Esophagus muscularis mucosa (tissue), 4 donors: ENCODE measurements at regions not wholly inside any gene's neighbourhood (a gene's known extent, or its start where the extent isn't known, plus 50 kb on each side); places are given as distances from the start of the nearest gene placed in this dataset.

Experiments used
- DNase-seq: peaks from one replicate; pipeline ENCODE4 v3.0.0-alpha.2; 2017; ENCODE audit errors: extremely low spot score
- H3K27ac ChIP-seq, 4 donors: fragments of 200-600 bp; sonication (generic); replicated peaks in 1 of 4; 1 replicate in 3 of 4; 2 replicates in 1 of 4; pipeline ENCODE4 v1.5.1; 2016 to 2019; ENCODE audit warnings: mild to moderate bottlenecking in 1 of 4
- H3K27me3 ChIP-seq, 4 donors: fragments of 200-600 bp; sonication (generic); one replicate each; pipeline versions ENCODE4 v1.5.1 to v1.6.0; 2016 to 2019
- H3K36me3 ChIP-seq, 4 donors: fragments of 200-600 bp; sonication (generic); one replicate each; pipeline ENCODE4 v1.5.1; 2016 to 2019
- H3K4me1 ChIP-seq, 4 donors: fragments of 200-600 bp; sonication (generic); one replicate each; pipeline ENCODE4 v1.5.1; 2016 to 2019
- H3K4me3 ChIP-seq, 4 donors: fragments of 200-600 bp; sonication (generic); 1 replicate in 2 of 4; 2 replicates in 2 of 4; pipeline ENCODE4 v1.5.1; 2016 to 2019; ENCODE audit warnings: mild to moderate bottlenecking in 4 of 4, moderate library complexity in 1 of 4
- H3K9me3 ChIP-seq, 4 donors: fragments of 200-600 bp; sonication (generic); 1 replicate in 3 of 4; 2 replicates in 1 of 4; pipeline ENCODE4 v1.5.1; 2016 to 2019
- EP300 ChIP-seq: sonication (generic); formaldehyde crosslinking; IDR thresholded peaks from one replicate; pipeline ENCODE4 v1.6.1; 2017; ENCODE audit warnings: antibody characterized with exemption
- POLR2A ChIP-seq: fragments of 450-650 bp; IDR thresholded peaks from one replicate; pipeline ENCODE4 v1.6.1; 2017; ENCODE audit warnings: antibody characterized with exemption, moderate library complexity, mild to moderate bottlenecking, low read depth
- POLR2AphosphoS5 ChIP-seq, 2 donors: sonication (generic); formaldehyde crosslinking; IDR thresholded peaks; one replicate each; pipeline ENCODE4 v1.6.1; 2017; ENCODE audit warnings: antibody characterized with exemption in 2 of 2
- WGBS: methylation state at CpG from one replicate; pipeline ENCODE4 v1.1.5; 2018; 5-methylcytosine and 5-hydroxymethylcytosine counted together
- intact Hi-C: fragments of 100-400 bp; cut with DNase I; formaldehyde crosslinking; loops from one replicate; pipeline ENCODE4 v1.15.1; 2023
- TF ChIP-seq, protein P1 (sequence below), 3 experiments: fragments of 200-600 bp in 2 of 3; fragments of 450-650 bp in 1 of 3; sonication (generic) in 2 of 3; IDR thresholded peaks; one replicate each; pipeline ENCODE4 v1.5.1; 2017 to 2019; ENCODE audit warnings: antibody characterized with exemption in 3 of 3, mild to moderate bottlenecking in 2 of 3, moderate library complexity in 1 of 3

GRCh38 chr5:104096451-104096850, 533.9 kb upstream of the NUDT12 start:
- Histone ChIP-seq H3K27me3 (no peaks in the 10 kb centered on the region), H3K27ac (no peak overlapping the region), H3K9me3 (no peaks in the 10 kb centered on the region), H3K4me3 (no peak overlapping the region), H3K4me1 (no peaks in the 10 kb centered on the region), H3K36me3 (no peaks in the 10 kb centered on the region)
- no peak for TF ChIP-seq POLR2AphosphoS5 (IDR thresholded peaks at IDR 0.05)
- TF ChIP-seq, protein P1, sequence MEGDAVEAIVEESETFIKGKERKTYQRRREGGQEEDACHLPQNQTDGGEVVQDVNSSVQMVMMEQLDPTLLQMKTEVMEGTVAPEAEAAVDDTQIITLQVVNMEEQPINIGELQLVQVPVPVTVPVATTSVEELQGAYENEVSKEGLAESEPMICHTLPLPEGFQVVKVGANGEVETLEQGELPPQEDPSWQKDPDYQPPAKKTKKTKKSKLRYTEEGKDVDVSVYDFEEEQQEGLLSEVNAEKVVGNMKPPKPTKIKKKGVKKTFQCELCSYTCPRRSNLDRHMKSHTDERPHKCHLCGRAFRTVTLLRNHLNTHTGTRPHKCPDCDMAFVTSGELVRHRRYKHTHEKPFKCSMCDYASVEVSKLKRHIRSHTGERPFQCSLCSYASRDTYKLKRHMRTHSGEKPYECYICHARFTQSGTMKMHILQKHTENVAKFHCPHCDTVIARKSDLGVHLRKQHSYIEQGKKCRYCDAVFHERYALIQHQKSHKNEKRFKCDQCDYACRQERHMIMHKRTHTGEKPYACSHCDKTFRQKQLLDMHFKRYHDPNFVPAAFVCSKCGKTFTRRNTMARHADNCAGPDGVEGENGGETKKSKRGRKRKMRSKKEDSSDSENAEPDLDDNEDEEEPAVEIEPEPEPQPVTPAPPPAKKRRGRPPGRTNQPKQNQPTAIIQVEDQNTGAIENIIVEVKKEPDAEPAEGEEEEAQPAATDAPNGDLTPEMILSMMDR (IDR thresholded peaks at IDR 0.05) = no peak
- no peak for TF ChIP-seq EP300
- TF ChIP-seq POLR2A = no peak
- 92% methylated on average over 5 of the region's 5 CpGs for WGBS
- no peak for DNase-seq
- intact Hi-C loops = no loop called here

DNA sequence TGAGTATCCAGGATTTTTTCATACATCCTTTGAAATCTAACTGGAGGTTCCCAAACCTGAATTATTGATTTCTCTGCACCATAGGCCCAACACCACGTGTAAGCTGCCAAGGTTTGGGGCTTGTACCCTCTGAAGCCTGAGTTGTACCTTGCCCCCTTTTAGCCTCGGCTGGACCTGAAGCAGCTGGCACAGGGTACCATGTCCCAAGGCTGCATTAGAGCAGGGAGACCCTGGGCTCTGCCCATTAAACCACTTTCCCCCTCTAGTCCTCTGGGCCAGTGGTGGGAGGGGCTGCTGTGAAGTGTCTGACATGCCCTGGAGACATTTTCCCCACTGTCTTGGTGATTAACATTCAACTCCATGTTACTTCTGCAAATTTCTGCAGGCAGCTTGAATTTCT, 532.9 kb upstream of the NUDT12 start:
- 81% methylated on average over 2 of the region's 2 CpGs for WGBS
- peak; percentile 80 for DNase-seq
- H3K27ac ChIP-seq = no peak overlapping the region
- H3K4me1 ChIP-seq = no peaks in the 10 kb centered on the region
- H3K9me3 ChIP-seq = no peaks in the 10 kb centered on the region
- no peak overlapping the region for H3K4me3 ChIP-seq
- no peak for TF ChIP-seq EP300
- TF ChIP-seq, protein P1 (IDR thresholded peaks at IDR 0.05) = no peak
- no peak for TF ChIP-seq POLR2AphosphoS5 (IDR thresholded peaks at IDR 0.05)
- no peak for TF ChIP-seq POLR2A
- intact Hi-C loops = no loop called here
- no peaks in the 10 kb centered on the region for H3K36me3 ChIP-seq
- H3K27me3 ChIP-seq = no peaks in the 10 kb centered on the region

DNA sequence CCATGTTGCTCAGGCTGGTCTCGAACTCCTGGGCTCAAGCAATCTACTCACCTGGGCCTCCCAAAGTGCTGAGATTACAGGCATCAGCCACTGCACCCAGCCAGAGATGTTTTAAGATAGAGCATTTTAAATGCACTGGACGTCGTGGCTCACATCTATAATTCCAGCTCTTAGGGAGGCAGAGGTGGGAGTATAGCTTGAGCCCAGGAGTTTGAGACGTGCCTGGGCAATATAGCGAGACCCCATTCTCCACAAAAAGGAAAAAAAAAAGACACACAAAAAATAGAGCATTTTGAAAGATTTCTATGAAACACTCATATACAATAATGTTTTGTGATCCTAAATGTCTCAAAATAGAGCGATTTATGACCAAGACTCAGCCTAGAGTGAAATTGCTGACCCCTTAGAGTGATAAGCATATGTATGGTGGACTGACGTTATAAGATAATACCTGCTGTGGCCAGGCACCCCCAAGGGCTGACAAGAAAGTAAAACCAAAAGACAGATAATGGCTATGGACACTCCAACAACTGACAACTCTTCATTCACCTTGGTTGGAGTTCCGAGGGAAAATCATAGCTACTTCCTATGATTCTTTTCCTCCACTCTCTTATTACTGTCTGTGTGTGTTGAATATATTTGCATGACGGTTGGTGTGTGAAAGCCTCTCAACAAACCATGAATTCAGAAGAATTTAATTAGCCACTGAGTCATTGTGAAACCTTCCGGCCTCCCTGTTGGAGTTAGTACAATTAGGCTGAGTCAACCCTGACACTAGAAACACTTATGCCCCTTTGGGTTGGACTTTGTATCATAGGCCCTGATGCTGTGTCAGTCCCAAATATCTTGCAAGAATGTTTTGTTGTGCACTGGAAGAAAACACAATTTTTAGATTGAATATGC, 526.5 kb upstream of the NUDT12 start:
- H3K4me1 ChIP-seq = no peaks in the 10 kb centered on the region
- intact Hi-C loops = no loop called here
- H3K9me3 ChIP-seq = no peaks in the 10 kb centered on the region
- H3K27ac ChIP-seq = no peak overlapping the region
- WGBS = 93% methylated on average over 10 of the region's 10 CpGs
- peak; percentile 57 for DNase-seq
- H3K4me3 ChIP-seq = no peak overlapping the region
- no peaks in the 10 kb centered on the region for H3K27me3 ChIP-seq
- no peaks in the 10 kb centered on the region for H3K36me3 ChIP-seq
- no peak for TF ChIP-seq POLR2AphosphoS5 (IDR thresholded peaks at IDR 0.05)
- TF ChIP-seq POLR2A = no peak
- no peak for TF ChIP-seq EP300
- TF ChIP-seq, protein P1 (IDR thresholded peaks at IDR 0.05) = no peak

DNA sequence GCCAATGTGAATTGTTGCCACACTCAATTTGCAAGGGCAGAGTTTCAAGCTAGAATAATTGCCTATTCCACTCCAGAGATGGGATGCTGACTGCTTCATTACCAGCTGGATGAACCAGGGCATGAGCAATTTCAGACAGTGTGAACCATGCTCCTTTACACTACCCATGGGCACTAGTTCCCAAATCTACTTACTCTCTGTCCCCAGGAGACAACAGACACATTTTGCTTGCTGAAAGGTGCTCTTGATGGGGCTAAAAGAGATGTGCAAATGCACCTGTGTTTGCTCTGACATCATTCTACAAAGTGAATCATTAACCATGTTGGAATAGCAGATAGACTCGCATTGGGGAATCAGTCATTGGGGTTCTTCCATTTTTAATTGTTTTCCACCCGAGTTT, 522.3 kb upstream of the NUDT12 start:
- Histone ChIP-seq H3K36me3 (no peaks in the 10 kb centered on the region), H3K27me3 (no peaks in the 10 kb centered on the region), H3K4me1 (no peaks in the 10 kb centered on the region), H3K4me3 (no peak overlapping the region), H3K27ac (no peak overlapping the region), H3K9me3 (no peaks in the 10 kb centered on the region)
- TF ChIP-seq EP300 = no peak
- TF ChIP-seq, protein P1 (IDR thresholded peaks at IDR 0.05) = no peak
- TF ChIP-seq POLR2AphosphoS5 (IDR thresholded peaks at IDR 0.05) = no peak
- TF ChIP-seq POLR2A = no peak
- 80% methylated on average over 2 of the region's 2 CpGs for WGBS
- intact Hi-C loops = no loop called here
- no peak for DNase-seq
